AG09319 (cell line): ENCODE measurements at regions not wholly inside any gene's neighbourhood (a gene's known extent, or its start where the extent isn't known, plus 50 kb on each side); places are given as distances from the start of the nearest gene placed in this dataset.

Experiments used
- DNase-seq: peaks from one replicate; pipeline ENCODE4 v3.0.0-alpha.2; 2010; ENCODE audit warnings: low read depth; ENCODE audit errors: extremely low read depth
- TF ChIP-seq, protein P1 (sequence below): IDR thresholded peaks from 2 replicates; pipeline ENCODE4 v1.5.1; 2011; ENCODE audit warnings: low read depth, mild to moderate bottlenecking, inconsistent platforms, low read length, moderate library complexity

DNA sequence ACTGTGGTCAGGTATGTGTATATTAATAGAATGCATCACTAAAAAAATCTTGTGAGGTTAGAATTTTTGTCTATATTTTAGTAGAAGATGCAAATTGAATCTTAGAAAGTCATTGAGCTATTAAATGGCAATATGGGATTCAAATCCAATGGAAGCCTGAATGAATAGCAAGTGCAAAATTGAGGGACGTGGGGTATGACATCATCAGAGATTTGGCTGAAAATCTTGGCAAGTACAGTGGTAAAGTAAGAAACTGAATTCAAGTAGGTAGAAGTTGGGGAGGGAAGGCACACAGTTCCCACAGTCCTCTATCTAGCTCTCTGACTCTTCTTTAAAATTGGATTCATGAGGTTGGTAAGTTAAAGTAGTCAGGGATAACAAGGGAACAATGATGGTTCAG is 97.4 kb upstream of the SSTR1 start:
- no peak for DNase-seq
- TF ChIP-seq, protein P1, sequence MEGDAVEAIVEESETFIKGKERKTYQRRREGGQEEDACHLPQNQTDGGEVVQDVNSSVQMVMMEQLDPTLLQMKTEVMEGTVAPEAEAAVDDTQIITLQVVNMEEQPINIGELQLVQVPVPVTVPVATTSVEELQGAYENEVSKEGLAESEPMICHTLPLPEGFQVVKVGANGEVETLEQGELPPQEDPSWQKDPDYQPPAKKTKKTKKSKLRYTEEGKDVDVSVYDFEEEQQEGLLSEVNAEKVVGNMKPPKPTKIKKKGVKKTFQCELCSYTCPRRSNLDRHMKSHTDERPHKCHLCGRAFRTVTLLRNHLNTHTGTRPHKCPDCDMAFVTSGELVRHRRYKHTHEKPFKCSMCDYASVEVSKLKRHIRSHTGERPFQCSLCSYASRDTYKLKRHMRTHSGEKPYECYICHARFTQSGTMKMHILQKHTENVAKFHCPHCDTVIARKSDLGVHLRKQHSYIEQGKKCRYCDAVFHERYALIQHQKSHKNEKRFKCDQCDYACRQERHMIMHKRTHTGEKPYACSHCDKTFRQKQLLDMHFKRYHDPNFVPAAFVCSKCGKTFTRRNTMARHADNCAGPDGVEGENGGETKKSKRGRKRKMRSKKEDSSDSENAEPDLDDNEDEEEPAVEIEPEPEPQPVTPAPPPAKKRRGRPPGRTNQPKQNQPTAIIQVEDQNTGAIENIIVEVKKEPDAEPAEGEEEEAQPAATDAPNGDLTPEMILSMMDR = no peak

DNA sequence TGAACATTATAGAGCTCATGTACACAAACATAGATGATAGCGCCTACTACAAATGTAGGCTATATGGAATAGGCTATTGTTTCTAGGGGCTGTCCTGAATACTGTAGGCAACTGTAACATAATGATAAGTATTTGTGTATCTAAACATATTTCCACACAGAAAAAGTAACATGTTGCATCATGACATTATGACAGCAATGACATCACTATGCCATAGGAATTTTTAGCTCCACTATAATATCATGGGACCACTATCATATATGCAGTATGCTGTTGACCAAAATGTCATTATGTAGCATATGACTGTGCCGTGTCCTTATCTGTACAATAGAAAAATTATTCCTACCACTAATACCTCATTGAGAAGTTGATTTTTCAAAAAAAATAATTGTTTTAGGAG is 96.7 kb upstream of the SSTR1 start:
- no peak for DNase-seq

DNA sequence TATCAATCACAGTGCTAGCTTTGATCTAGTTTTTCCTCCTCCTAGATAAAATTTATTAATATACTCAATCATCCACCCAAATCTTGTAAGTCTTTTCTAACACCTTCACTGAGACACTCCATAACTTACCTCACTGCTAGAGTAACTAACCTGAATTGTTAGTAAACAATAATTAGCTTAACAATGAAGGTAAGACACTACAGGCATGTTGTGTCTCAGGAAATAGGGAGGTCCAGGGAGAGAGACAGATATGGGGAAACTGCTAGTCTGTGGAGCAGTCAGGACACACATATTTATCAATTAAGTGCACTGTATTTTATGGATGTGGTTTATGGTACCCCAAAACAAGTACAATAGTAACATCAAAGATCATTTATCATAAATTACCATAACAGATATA is 94.2 kb upstream of the SSTR1 start:
- DNase-seq = no peak
- TF ChIP-seq, protein P1 = no peak

More for the DNA sequence above, 96.7 kb upstream of the SSTR1 start:
- TF ChIP-seq, protein P1 = no peak

DNA sequence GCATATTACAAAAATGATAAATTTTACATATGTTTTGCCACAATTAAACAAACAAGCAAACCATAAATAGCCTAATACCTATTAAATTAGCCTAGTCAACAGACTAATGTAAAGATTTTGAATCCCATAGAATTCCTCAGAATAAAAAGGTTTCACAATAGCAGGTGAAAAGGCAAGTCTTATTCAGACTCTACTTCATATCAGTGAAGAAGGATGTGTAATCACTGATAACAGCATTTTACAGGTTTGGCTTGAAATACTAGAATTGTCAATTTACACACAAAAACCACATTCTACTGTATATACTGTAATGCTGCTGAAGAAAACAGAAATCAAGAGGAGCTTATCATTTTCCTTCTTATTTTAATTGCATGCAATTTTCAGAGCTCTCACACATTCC is 90.8 kb upstream of the SSTR1 start:
- DNase-seq = no peak
- TF ChIP-seq, protein P1 = no peak

DNA sequence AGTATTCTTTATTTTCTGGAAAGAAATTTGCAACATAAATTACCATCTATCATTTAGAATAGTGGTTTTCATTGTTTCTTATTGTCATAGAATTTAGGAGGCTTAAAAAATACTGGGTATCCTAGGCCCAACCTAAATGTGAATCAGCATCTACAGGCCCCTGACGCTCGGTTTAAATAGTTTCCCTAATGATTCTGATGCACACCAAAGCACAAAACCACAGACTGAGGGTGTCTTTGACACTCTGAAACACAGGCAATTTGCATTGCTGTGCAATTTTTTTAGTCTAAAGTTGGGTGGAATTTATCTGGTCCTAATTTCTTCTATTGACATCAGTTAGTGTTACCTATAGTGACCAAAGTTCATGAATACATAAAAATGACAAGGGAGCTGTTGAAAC is 87.6 kb upstream of the SSTR1 start:
- no peak for DNase-seq
- TF ChIP-seq, protein P1 = no peak

DNA sequence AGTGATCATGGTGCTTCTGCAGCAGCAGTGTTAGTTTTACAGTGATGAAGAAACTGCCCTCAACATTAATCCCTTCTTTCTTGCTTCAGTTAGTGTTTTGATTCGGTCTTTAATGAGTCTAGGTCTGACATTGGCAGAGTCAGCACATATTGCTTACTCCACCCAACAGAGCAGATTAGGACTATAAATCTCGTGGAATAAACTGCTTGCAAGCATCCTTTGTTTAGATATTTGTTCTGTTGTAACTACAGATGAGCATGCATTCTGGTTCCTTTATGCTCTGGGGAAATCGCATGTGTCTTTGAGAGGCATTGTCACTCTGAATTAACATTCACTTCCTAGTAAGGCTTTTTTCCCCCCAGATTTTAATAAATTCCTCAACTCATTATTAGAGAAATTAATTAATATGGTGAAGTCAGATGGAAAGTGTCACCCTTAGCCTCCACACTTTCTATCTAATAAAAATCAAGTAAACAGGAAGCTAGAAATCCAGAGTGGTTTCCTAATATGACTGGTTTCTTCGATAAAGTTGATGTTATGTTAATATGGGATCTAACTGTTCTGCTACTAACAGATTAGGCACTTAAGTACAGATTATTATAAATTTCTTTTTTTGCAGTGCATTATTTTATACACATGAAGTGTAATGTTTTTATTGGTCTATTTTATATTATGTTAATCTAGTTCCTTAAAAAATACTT is 86.2 kb upstream of the SSTR1 start:
- TF ChIP-seq, protein P1 = no peak
- no peak for DNase-seq

DNA sequence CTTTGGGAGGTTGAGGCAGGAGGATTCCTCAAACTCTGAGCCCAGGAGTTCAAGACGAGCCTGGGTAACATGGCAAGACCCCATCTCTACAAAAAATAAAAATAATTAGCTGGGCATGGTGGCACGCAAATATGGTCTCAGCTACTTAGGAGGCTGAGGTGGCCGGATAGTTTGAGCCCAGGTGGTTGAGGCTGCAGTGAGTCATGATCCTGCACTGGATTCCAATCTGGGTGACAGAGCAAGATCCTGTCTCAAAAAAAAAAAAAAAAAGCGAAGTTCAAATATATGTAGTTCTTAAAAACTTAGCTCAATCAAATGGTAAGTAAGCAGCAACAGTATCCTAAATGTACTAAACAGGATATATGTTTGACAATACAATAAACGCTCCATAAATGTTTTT is 85.5 kb upstream of the SSTR1 start:
- TF ChIP-seq, protein P1 = no peak
- DNase-seq = no peak
